NCI-H1092 (cell line): ENCODE measurements at regions not wholly inside any gene's neighbourhood (a gene's known extent, or its start where the extent isn't known, plus 50 kb on each side); places are given as distances from the start of the nearest gene placed in this dataset.
"Not testable (repeated sequence)": the region's sequence is repeated elsewhere in the genome, so short reads cannot be mapped to it uniquely, and the experiment has no call there.

Experiments
- DNase-seq: peaks from one replicate; lab custom pipeline; 2025; lab: John Stamatoyannopoulos, UW

- DNase-seq: no peak
Measured at GRCh38 chr15:81899730-81900129, 146.1 kb downstream of the MEX3B start.

- DNase-seq: no peak
Measured at GRCh38 chr15:81899024-81899423, 146.8 kb downstream of the MEX3B start.

GRCh38 chr15:81897057-81897677 lies 148.7 kb downstream of the MEX3B start:
- DNase-seq: no peak

GRCh38 chr15:81896356-81896755 lies 149.5 kb downstream of the MEX3B start:
- no peak for DNase-seq

- DNase-seq: no peak
Measured at GRCh38 chr15:81895723-81896122, 150.1 kb downstream of the MEX3B start.

GRCh38 chr15:81894061-81894460 lies 151.8 kb downstream of the MEX3B start:
- no peak for DNase-seq

GRCh38 chr15:81893182-81893835 lies 152.5 kb downstream of the MEX3B start:
- peak; percentile 46 for DNase-seq

GRCh38 chr15:81890496-81890895 lies 155.3 kb downstream of the MEX3B start:
- no peak for DNase-seq

- no peak for DNase-seq
Measured at GRCh38 chr15:81889485-81889881, 156.3 kb downstream of the MEX3B start.

- DNase-seq: no peak
Measured at GRCh38 chr15:81888748-81889484, 156.9 kb downstream of the MEX3B start.

GRCh38 chr15:81887912-81888311 lies 157.9 kb downstream of the MEX3B start:
- DNase-seq: no peak

GRCh38 chr15:81887188-81887587 lies 158.6 kb downstream of the MEX3B start:
- DNase-seq: not testable (repeated sequence)

GRCh38 chr15:81886591-81886990 lies 159.2 kb downstream of the MEX3B start:
- DNase-seq: no peak

- no peak for DNase-seq
Measured at GRCh38 chr15:81886080-81886479, 159.7 kb downstream of the MEX3B start.

GRCh38 chr15:81885135-81885534 lies 160.7 kb downstream of the MEX3B start:
- no peak for DNase-seq

GRCh38 chr15:81882504-81882903 lies 163.3 kb downstream of the MEX3B start:
- DNase-seq: no peak

GRCh38 chr15:81880833-81881232 lies 165.0 kb downstream of the MEX3B start:
- DNase-seq: peak; percentile 29

GRCh38 chr15:81880314-81880713 lies 165.5 kb downstream of the MEX3B start:
- DNase-seq: no peak

- DNase-seq: not testable (repeated sequence)
Measured at GRCh38 chr15:81875717-81876116, 170.1 kb downstream of the MEX3B start.

GRCh38 chr15:81870746-81871106 lies 175.1 kb downstream of the MEX3B start:
- DNase-seq: not testable (repeated sequence)

- not testable (repeated sequence) for DNase-seq
Measured at GRCh38 chr15:81870062-81870745, 175.6 kb downstream of the MEX3B start.

- no peak for DNase-seq
Measured at GRCh38 chr15:81869161-81869954, 176.5 kb downstream of the MEX3B start.
